H1 (cell line): ENCODE measurements at regions not wholly inside any gene's neighbourhood (a gene's known extent, or its start where the extent isn't known, plus 50 kb on each side); places are given as distances from the start of the nearest gene placed in this dataset.

Experiments used
- SIX5 ChIP-seq: IDR thresholded peaks from 2 replicates; pipeline ENCODE4 v1.6.1; 2011; ENCODE audit warnings: mild to moderate bottlenecking, low read depth, low read length
- TF ChIP-seq, protein P1 (sequence below): fragments of 300-600 bp; sonication (generic); IDR thresholded peaks from 2 replicates; pipeline ENCODE4 v1.7.1; 2012; ENCODE audit warnings: low read length, moderate library complexity, mild to moderate bottlenecking, inconsistent platforms; ENCODE audit not compliant: insufficient replicate concordance

DNA sequence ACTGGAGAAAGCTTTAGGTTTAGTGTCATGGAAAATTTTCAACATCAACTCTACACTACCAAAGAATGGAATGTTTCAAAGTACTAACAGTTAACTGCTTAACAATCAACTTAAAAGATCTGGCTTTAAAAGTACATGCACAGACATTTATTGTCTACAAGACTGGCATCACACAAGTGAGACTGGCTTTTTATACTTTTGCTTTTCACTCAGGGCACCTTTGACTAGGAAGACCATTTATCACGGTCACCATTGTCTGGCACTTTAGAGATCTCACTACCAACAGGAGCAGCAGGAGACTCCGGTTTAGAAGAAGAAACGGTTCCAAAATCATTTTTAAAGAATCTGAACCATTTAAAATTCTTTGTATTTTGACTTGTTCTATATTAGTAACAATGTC, 812.3 kb downstream of the ADGRL2 start (continued):
- TF ChIP-seq, protein P1, sequence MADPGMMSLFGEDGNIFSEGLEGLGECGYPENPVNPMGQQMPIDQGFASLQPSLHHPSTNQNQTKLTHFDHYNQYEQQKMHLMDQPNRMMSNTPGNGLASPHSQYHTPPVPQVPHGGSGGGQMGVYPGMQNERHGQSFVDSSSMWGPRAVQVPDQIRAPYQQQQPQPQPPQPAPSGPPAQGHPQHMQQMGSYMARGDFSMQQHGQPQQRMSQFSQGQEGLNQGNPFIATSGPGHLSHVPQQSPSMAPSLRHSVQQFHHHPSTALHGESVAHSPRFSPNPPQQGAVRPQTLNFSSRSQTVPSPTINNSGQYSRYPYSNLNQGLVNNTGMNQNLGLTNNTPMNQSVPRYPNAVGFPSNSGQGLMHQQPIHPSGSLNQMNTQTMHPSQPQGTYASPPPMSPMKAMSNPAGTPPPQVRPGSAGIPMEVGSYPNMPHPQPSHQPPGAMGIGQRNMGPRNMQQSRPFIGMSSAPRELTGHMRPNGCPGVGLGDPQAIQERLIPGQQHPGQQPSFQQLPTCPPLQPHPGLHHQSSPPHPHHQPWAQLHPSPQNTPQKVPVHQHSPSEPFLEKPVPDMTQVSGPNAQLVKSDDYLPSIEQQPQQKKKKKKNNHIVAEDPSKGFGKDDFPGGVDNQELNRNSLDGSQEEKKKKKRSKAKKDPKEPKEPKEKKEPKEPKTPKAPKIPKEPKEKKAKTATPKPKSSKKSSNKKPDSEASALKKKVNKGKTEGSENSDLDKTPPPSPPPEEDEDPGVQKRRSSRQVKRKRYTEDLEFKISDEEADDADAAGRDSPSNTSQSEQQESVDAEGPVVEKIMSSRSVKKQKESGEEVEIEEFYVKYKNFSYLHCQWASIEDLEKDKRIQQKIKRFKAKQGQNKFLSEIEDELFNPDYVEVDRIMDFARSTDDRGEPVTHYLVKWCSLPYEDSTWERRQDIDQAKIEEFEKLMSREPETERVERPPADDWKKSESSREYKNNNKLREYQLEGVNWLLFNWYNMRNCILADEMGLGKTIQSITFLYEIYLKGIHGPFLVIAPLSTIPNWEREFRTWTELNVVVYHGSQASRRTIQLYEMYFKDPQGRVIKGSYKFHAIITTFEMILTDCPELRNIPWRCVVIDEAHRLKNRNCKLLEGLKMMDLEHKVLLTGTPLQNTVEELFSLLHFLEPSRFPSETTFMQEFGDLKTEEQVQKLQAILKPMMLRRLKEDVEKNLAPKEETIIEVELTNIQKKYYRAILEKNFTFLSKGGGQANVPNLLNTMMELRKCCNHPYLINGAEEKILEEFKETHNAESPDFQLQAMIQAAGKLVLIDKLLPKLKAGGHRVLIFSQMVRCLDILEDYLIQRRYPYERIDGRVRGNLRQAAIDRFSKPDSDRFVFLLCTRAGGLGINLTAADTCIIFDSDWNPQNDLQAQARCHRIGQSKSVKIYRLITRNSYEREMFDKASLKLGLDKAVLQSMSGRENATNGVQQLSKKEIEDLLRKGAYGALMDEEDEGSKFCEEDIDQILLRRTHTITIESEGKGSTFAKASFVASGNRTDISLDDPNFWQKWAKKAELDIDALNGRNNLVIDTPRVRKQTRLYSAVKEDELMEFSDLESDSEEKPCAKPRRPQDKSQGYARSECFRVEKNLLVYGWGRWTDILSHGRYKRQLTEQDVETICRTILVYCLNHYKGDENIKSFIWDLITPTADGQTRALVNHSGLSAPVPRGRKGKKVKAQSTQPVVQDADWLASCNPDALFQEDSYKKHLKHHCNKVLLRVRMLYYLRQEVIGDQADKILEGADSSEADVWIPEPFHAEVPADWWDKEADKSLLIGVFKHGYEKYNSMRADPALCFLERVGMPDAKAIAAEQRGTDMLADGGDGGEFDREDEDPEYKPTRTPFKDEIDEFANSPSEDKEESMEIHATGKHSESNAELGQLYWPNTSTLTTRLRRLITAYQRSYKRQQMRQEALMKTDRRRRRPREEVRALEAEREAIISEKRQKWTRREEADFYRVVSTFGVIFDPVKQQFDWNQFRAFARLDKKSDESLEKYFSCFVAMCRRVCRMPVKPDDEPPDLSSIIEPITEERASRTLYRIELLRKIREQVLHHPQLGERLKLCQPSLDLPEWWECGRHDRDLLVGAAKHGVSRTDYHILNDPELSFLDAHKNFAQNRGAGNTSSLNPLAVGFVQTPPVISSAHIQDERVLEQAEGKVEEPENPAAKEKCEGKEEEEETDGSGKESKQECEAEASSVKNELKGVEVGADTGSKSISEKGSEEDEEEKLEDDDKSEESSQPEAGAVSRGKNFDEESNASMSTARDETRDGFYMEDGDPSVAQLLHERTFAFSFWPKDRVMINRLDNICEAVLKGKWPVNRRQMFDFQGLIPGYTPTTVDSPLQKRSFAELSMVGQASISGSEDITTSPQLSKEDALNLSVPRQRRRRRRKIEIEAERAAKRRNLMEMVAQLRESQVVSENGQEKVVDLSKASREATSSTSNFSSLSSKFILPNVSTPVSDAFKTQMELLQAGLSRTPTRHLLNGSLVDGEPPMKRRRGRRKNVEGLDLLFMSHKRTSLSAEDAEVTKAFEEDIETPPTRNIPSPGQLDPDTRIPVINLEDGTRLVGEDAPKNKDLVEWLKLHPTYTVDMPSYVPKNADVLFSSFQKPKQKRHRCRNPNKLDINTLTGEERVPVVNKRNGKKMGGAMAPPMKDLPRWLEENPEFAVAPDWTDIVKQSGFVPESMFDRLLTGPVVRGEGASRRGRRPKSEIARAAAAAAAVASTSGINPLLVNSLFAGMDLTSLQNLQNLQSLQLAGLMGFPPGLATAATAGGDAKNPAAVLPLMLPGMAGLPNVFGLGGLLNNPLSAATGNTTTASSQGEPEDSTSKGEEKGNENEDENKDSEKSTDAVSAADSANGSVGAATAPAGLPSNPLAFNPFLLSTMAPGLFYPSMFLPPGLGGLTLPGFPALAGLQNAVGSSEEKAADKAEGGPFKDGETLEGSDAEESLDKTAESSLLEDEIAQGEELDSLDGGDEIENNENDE: no peak
- no peak for TF ChIP-seq SIX5
- TF ChIP-seq, all 59 proteins: peak for 0
